22Rv1 (cell line): ENCODE measurements at regions not wholly inside any gene's neighbourhood (a gene's known extent, or its start where the extent isn't known, plus 50 kb on each side); places are given as distances from the start of the nearest gene placed in this dataset.

Experiments used
- H3K27ac ChIP-seq: fragments of 450-650 bp; 2 replicates; pipeline ENCODE4 v1.5.1; 2017
- ZFX ChIP-seq: fragments of 450-650 bp; IDR thresholded peaks from 2 replicates; pipeline ENCODE4 v1.6.1; 2017; ENCODE audit warnings: antibody characterized with exemption, borderline replicate concordance
- TF ChIP-seq, protein P1 (sequence below): fragments of 450-650 bp; IDR thresholded peaks from 2 replicates; pipeline ENCODE4 v1.5.1; 2017; ENCODE audit warnings: mild to moderate bottlenecking

DNA sequence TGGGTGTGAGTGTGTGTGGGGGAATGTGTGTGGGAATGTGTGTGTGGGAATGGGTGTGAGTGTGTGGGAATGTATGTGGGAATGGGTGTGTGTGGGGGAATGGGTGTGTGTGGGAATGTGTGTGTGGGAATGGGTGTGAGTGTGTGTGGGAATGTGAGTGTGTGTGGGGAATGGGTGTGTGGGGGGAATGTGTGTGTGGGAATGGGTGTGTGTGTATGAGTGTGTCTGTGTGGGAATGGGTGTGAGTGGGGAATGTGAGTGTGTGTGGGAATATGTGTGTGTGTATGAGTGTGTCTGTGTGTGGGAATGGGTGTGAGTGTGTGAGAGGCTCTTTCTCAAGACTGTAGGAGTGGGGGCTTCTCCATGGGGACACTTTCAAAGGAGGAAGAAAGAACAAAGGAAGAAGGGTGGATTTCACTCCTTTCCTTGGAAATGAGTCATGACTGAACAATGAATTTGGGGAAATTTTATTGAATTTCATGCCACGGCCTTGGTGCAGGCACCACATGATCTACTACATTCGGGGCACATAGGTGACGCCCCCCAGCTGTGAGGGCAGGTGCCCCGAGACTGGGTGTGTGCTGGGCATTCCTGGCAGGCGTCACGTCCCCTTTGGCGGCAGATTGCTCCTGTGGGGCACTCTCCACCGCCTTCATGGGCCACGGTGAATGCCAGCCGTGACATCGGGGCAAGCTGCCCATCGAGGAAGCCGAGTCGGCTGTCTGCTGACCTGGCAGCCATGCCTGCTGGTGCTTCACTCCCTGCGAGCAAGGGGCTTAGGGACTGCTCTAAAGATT is 88.8 kb upstream of the INSIG1 start:
- TF ChIP-seq, protein P1, sequence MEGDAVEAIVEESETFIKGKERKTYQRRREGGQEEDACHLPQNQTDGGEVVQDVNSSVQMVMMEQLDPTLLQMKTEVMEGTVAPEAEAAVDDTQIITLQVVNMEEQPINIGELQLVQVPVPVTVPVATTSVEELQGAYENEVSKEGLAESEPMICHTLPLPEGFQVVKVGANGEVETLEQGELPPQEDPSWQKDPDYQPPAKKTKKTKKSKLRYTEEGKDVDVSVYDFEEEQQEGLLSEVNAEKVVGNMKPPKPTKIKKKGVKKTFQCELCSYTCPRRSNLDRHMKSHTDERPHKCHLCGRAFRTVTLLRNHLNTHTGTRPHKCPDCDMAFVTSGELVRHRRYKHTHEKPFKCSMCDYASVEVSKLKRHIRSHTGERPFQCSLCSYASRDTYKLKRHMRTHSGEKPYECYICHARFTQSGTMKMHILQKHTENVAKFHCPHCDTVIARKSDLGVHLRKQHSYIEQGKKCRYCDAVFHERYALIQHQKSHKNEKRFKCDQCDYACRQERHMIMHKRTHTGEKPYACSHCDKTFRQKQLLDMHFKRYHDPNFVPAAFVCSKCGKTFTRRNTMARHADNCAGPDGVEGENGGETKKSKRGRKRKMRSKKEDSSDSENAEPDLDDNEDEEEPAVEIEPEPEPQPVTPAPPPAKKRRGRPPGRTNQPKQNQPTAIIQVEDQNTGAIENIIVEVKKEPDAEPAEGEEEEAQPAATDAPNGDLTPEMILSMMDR = no peak
- TF ChIP-seq ZFX = no peak
- H3K27ac ChIP-seq = no peak overlapping the region

DNA sequence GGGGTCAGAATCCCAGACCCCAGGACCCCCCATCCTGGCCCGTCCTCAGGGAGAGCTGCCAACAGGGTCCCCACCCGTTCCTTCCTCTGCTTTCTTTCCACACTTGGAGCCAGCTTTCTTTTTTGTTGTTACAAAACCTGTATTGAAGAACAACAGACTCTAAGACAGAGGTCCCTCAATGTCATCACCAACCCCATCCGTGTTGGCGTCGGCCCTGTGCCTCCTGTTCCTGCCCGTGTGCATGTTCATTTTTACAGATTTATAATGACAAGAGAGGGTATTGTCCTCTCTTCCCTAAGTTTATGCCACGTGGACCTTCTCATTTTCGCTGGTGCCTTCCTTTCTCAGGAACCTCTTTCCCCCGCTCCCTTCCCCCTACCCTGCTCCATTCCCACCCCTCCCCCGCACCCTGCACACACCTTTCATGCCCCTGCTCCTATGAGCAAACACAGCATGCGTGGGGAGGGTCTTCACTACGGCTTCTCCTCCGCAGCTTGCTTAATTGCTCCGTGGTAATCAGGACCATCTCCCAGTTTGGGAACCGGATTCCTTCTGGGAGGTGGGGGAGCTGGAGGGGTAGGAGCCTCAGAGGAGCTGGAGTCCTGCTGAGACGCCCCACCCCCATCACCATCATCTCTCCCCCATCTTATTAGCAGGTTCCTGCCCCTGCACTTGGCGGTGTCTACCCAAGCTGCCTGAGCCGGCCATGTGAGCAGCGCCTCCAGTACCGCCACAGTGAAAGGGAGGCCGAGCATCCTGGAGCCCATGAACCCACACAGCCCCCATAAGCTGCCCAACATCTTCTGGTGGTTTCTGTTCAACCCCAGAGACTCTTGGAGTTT is 88.0 kb upstream of the INSIG1 start:
- TF ChIP-seq, protein P1 = no peak
- H3K27ac ChIP-seq = no peak overlapping the region

DNA sequence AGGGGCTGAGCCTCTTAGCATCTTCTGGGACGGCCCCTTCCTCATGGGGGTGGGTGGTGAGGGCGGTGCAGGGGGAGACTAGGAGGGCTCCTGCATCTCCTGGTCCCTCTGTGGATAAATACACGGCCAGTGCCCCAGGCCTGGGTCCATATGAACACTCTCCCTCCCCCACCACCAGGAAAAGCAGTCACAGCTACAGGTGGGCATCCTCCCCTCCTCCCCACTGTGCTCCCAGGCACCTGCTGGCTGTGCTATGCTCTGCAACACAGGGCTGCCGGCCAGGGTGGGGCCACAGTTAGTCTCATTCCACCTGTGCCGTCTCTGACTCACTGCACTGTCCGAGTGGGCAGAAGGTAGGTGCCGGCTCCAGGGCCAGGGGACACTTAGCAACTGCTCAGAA is 87.3 kb upstream of the INSIG1 start:
- TF ChIP-seq, protein P1 = no peak
- no peak for TF ChIP-seq ZFX

DNA sequence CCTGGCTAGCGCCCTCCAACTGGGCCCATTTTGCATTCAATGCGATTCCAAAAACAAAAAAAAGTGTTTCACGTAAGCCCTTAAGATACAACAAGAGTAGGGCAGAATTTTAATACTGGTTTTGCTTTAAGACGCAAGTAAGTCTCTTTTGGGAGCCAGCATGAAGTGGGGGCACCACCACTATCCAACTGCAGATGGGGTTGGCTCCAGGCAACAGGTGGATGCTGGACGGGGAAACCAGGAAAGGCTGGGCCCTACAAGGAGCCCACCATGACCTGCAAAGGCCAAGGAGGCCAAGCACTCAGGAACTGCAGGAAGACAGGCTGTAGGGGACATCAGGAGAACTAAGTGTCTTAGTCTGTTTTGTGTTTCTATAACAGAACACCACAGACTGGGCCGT is 86.5 kb upstream of the INSIG1 start:
- TF ChIP-seq, protein P1 = no peak
- no peak for TF ChIP-seq ZFX
- no peak overlapping the region for H3K27ac ChIP-seq

More for the DNA sequence above, 87.3 kb upstream of the INSIG1 start:
- H3K27ac ChIP-seq = no peak overlapping the region

DNA sequence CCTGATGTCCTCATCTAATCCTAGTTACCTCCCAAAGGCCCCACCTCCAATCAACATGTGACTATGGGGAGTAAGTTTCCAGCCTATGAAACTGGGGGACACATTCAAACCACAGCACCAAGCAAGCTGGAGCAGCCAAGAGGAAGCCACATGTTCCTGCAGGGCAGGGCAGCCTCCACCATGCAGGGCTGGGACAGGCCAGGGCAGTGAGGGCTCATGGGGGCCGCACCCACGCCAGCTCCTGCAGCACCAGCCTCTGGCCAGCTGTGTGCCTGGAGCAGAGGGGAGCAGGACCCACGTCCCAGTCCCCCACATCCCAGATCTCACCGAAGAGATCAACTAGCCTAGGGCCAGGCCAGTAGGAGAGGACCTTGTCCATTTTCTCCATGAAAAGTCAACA is 85.9 kb upstream of the INSIG1 start:
- no peak overlapping the region for H3K27ac ChIP-seq

DNA sequence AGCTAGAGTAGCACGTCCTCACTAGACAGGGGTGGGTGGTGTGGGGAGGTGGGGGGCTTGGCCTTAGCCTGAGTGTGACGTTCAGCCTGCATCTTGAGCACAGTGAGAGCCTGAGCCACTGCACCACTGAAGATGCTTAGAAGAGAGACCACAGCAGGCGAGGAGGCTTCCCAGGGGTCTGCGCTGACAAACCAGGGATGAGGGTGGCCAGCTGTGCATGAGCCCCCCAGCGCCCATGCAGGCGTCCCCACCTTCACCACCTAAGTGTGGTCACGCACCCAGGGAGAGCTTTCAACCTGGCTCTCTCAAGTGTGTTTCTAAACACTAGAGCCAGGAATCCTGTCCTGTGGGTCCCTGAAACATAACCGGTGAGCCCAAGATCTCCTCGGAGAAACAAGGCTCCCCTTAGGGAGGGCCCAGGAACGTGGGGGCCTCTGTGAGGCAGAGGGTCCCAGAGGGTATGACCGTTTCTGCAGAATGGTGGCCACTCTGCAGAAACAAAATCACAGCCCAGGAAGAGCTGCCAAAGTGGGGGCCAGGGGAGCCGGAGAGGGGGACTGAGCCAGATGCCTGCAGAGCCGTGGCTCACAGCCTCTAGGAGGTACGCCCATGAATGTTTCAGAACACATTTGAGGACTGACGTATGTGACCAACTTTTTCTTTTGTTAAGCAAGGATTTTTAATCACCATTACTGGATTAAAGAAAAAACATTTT is 85.2 kb upstream of the INSIG1 start:
- no peak overlapping the region for H3K27ac ChIP-seq
- TF ChIP-seq, protein P1 = no peak
- TF ChIP-seq ZFX = no peak

More for the DNA sequence above, 85.9 kb upstream of the INSIG1 start:
- TF ChIP-seq, protein P1 = no peak
- no peak for TF ChIP-seq ZFX
